GM18909 (cell line): ENCODE measurements at regions not wholly inside any gene's neighbourhood (a gene's known extent, or its start where the extent isn't known, plus 50 kb on each side); places are given as distances from the start of the nearest gene placed in this dataset.
"Not testable (repeated sequence)": the region's sequence is repeated elsewhere in the genome, so short reads cannot be mapped to it uniquely, and the experiment has no call there.

Experiments
- ATAC-seq: cut with Tn5 transposase; IDR thresholded peaks from one replicate; pipeline ENCODE4 v1.9.1; 2021; ENCODE audit warnings: mild to moderate bottlenecking; ENCODE audit not compliant: unreplicated experiment, poor library complexity

DNA sequence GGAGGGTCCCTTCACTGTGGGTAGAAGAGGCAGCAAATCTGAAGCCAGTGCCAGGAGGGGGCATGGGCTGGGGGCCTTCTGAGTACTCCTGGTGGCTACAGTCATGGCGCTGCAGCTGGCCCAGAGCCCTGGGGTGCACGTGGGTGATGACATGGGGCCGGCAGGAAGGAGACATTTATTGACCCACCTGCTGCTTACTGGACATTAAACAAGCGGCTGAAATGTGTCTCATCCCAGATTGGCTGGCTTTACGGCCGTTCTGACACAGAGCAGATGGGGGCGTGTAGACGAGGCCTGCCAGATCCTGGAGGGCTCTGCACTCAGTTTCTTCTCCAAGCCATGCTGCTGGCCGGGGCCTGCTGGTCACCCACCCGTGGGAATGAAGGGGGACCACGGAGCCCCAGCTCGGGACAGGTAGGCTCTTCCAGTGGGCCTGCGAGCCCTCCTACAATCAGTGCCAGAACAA is 906.9 kb downstream of the BRD1 start:
- ATAC-seq: no peak

- no peak for ATAC-seq
Observed at GRCh38 chr22:48919851-48920589, 907.7 kb downstream of the BRD1 start.

- ATAC-seq: no peak
Observed at GRCh38 chr22:48919187-48919590, 908.5 kb downstream of the BRD1 start.

GRCh38 chr22:48918585-48919186 is 909.0 kb downstream of the BRD1 start:
- no peak for ATAC-seq

- not testable (repeated sequence) for ATAC-seq
Observed at GRCh38 chr22:48912356-48913066, 915.2 kb downstream of the BRD1 start.

DNA sequence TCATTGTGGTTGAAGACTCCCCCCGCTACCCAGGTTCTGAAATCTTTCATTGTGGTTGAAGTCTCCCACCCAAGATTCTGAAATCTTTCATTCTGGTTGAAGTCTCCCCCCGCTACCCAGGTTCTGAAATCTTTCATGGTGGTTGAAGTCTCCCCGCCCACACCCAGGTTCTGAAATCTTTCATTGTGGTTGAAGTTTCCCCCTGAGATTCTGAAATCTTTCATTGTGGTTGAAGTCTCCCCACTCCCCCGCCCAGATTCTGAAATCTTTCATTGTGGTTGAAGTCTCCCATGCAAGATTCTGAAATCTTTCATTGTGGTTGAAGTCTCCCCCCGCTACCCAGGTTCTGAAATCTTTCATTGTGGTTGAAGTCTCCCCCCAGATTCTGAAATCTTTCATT is 916.0 kb downstream of the BRD1 start:
- ATAC-seq: not testable (repeated sequence)

GRCh38 chr22:48911067-48911466 is 916.6 kb downstream of the BRD1 start:
- not testable (repeated sequence) for ATAC-seq

- no peak for ATAC-seq
Observed at GRCh38 chr22:48908547-48908946, 919.1 kb downstream of the BRD1 start.

DNA sequence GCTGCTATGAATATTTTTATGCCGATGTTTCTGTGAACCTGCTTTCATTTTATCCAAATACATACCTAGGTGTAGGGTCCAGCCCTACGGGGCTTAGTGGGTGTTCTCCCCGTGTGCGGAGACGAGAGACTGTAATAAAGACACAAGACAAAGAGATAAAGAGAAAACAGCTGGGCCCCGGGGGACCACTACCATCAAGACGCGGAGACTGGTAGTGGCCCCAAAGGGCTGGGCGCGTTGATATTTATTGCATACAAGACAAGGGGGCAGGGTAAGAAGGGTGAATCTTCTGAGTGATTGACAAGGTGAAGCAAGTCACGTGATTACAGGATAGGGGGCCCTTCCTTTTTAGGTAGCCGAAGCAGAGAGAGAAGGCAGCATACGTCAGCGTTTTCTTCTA is 920.1 kb downstream of the BRD1 start:
- no peak for ATAC-seq

DNA sequence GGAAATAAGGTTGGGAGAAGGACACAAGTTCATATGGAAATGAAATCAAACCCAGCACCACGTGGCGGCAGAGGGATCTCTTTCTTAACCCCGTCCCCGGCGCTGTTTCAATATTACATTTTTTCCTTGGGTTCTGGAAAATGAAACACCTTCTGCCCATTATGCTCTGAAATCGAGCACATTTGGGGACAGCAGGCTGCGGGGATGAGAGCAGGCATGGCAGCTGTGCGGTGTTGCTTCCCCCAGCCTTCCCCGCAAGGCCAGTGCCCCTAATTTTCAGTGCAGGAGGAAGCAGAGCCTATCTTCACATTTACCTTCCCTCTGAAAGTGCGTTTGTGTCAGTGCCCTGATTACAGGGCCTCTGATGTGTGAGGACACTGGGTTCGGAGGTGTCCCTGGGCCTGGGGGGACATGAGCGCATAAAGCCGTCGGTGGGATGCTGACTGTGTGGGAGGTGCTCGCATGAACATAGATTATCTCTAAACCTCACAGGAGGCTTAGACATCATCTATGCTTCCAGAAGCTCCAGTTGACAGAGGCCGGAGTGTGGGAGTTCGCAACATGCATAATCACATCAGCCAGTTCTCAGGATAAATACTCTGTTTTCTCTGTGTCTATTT is 921.3 kb downstream of the BRD1 start:
- no peak for ATAC-seq

- no peak for ATAC-seq
Observed at GRCh38 chr22:48905206-48905975, 922.3 kb downstream of the BRD1 start.

DNA sequence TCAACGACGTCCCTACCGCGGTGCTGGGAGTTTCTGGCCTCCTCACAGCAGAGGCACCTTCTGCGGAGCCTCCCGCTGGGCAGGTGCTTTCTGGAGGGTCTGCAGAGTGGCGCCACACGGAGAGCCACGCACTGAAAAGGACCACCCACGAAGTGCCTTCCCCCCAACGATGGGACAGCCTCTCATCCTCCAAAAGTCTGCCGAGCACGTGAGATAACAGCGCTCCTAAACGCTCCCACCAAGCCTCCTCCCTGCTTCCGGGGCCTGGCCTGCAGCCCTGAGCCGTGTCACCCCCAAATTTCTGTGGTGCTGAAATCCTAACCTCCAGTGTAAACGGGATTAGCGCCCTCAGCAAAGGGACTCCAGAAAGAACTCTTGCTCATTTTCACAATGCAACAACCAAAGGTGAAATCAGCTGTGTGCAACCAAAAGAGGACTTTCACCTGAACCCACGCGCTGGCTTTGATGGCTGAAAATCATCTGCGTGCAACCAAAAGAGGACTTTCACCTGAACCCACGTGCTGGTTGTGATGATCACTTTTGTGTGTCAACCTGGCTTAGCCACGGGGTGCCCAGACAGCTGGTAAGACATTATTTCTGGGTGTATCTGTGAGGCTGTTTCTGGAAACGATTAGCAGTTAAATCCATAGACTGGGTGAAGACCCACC is 924.6 kb downstream of the BRD1 start:
- ATAC-seq: no peak

GRCh38 chr22:48902001-48902869 is 925.4 kb downstream of the BRD1 start:
- no peak for ATAC-seq

DNA sequence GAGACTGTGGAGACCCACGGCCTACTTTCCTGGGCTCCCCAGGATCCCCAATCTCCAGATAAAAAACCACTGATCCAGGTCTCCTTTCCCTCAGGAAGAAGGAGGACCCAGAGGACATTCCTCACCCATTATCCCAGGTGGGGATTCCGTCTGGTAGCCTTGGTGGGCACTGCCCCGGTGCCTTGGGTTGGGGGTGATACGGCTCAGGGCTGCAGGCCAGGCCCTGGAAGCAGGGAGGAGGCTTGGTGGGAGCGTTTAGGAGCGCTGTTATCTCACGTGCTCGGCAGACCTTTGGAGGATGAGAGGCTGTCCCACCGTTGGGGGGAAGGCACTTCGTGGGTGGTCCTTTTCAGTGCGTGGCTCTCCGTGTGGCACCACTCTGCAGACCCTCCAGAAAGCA is 926.3 kb downstream of the BRD1 start:
- no peak for ATAC-seq

DNA sequence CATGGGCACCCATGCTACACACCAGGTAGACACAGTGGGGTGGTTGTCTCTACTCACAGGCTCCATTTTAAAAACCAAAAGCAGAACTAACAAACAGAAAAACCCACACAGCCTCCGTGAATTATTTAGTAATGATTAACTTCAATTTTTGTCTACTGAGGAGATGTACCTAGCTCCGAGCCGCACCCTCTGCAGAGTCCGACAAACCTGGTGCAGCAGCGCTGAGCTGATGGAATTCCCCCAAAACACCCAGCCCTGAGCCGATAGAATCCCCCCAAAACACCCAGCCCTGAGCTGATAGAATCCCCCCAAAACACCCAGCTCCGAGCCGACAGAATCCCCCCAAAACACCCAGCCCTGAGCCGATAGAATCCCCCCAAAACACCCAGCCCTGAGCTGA is 927.0 kb downstream of the BRD1 start:
- no peak for ATAC-seq

DNA sequence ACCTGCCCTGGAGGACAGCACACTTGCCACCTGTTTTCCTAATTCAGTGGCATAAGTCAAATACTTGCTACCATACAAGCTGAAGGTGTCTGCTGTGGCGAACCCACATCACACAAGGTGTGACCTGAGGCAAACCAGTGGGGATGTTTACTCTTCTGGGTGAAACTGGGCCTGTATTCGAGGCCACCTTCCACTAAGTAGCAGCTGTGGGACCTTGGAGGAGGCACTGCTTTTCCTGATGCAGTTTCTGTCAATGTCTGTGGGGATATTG is 927.4 kb downstream of the BRD1 start:
- no peak for ATAC-seq

GRCh38 chr22:48899523-48900326 is 927.9 kb downstream of the BRD1 start:
- ATAC-seq: no peak

GRCh38 chr22:48898524-48899250 is 929.0 kb downstream of the BRD1 start:
- ATAC-seq: no peak
